C4-2B (cell line): ENCODE measurements at regions not wholly inside any gene's neighbourhood (a gene's known extent, or its start where the extent isn't known, plus 50 kb on each side); places are given as distances from the start of the nearest gene placed in this dataset.

Source experiments
- H3K27ac ChIP-seq: fragments of 450-650 bp; 2 replicates; pipeline ENCODE4 v1.5.1; 2017
- ZFX ChIP-seq: fragments of 450-650 bp; IDR thresholded peaks from 2 replicates; pipeline ENCODE4 v1.6.1; 2017
- TF ChIP-seq, protein P1 (sequence below): fragments of 450-650 bp; conservative IDR thresholded peaks from 2 replicates; pipeline ENCODE4 v1.5.1; 2017; ENCODE audit warnings: mild to moderate bottlenecking

DNA sequence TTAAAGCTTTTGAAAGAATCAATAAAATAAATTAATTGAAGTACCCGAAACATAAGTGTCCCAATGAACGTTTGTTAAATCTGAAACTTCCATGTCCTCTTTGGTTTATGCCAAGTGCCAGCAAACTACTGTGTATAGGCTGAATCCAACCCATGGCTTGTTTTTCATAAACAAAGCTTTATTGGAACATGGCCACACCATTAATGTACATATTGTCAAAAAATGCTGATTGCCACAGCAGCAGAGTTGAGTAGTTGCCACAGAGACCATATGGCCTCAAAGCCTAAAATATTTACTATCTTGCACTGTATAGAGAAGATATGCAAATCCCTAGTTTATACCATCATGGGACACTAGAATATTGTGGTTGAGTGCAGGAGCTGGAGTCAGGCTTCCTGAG lies 406.1 kb downstream of the MAFB start:
- H3K27ac ChIP-seq: no peak overlapping the region
- no peak for TF ChIP-seq ZFX
- TF ChIP-seq, protein P1, sequence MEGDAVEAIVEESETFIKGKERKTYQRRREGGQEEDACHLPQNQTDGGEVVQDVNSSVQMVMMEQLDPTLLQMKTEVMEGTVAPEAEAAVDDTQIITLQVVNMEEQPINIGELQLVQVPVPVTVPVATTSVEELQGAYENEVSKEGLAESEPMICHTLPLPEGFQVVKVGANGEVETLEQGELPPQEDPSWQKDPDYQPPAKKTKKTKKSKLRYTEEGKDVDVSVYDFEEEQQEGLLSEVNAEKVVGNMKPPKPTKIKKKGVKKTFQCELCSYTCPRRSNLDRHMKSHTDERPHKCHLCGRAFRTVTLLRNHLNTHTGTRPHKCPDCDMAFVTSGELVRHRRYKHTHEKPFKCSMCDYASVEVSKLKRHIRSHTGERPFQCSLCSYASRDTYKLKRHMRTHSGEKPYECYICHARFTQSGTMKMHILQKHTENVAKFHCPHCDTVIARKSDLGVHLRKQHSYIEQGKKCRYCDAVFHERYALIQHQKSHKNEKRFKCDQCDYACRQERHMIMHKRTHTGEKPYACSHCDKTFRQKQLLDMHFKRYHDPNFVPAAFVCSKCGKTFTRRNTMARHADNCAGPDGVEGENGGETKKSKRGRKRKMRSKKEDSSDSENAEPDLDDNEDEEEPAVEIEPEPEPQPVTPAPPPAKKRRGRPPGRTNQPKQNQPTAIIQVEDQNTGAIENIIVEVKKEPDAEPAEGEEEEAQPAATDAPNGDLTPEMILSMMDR: no peak

DNA sequence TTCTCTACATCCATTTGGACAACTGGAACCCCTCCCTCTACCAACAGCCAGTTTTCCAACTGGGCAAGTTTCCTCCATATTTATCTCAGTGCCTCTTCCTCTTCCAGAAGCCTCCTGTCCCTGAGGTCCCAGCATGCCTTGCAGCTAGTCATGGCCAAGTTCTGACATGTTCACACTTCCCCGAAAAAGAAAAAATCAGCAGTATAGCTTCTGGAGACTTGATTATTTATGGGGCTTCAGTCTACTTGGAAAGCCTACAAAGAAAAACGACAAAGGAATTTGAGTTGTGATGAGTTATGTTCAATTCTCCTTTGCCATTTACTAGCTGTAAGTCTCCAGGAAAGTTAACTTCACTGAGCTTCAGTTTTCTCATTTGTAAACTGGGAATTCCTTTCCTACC lies 406.5 kb downstream of the MAFB start:
- TF ChIP-seq, protein P1: no peak
- no peak for TF ChIP-seq ZFX
- H3K27ac ChIP-seq: no peak overlapping the region

DNA sequence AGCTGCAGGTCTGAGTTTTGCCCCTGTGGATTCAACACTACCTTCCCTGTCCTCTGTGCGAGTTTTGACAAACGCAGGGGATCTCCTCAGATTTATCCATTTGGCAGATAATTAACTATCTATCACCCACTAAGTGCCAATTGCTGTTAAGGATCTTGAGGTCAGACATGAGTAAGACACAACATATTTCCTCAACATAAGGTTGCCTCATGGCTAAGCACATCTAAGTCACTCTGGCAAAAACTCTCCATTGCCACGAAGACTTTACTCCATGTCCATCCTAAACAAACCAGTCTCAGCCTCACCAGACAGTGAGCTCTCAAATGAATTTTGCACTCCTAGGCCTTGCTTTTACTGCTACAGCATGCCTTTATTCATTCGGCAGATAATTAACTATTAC lies 408.4 kb downstream of the MAFB start:
- H3K27ac ChIP-seq: no peak overlapping the region
- TF ChIP-seq, protein P1: no peak
- TF ChIP-seq ZFX: no peak

DNA sequence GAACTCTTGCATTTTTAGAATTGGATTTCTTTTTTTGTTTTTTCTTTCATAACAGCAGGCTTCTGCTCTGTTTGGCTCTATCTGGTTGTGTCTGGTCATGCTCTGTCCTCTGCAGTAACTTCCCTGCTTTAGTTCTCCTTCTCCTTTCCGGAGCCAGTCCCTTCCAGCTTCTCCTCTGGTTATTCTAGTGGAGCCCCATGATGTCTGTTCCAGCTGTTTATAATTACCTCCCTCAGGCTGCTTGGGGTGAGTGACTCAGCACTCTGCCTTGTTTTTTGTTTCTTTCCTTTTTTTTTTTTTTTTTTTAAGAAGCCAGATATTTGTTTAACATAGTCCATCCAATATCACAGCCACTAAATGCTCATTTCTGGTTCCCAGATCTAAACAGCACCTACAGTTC lies 409.6 kb downstream of the MAFB start:
- H3K27ac ChIP-seq: no peak overlapping the region
- TF ChIP-seq, protein P1: no peak
- TF ChIP-seq ZFX: no peak

DNA sequence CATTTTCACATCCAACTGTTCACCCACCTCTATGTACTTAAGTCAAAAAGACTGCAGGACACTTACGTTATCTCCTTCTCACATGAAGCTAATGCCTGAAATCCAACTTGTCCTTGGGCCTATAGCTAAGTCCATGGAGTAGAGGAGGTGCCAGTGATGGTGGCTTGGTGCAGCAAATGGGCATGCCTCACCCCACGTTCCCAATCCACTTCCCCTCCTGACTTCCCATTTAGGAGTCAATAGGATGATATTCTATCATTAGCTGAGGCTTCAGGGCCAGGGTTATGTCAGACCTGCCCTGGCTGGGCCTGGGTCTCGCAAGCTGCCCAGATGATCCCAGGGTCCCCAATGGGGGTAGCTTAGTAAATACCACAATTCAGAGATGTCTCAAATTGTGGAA lies 410.4 kb downstream of the MAFB start:
- no peak for TF ChIP-seq ZFX
- TF ChIP-seq, protein P1: no peak
- no peak overlapping the region for H3K27ac ChIP-seq

DNA sequence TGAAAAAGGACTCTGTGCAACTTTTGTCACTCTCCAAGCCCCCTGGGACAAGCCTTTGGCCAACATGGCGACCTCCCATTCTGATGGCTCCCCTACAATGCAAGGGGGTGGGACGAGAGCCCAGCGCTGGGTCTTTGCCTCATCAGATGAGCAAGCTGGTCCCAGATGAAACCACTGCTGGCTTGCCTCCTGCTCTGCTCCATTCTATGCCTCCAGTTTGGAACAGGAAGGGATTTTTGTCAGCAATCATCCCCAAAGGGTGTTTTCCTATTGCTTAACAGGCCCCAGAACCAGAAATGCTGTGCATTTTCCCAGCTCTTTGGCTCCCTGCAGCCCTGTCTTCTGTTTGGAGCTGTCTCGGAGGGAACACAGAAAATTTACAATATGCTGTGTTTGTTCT lies 412.7 kb downstream of the MAFB start:
- no peak overlapping the region for H3K27ac ChIP-seq
- TF ChIP-seq, protein P1: no peak
- TF ChIP-seq ZFX: no peak

DNA sequence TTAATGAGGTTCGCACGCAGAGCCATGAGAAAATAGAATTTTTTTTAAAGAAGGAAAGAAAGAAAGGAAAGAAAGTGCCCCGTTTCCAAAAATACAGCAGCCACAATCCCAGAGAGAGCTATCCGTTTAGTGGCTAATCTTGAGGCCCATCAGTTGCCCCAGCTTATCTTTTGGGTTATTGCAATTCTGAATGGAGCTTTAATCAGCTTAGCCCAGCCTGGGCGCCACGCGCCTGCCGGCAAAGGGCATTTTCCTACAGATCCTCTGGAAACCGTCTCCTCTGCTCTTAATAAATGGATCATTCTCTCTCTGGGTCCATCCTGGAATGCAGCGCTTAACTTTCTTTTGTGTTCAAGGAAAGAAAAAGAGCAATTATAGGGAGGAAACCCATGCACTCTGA lies 413.3 kb downstream of the MAFB start:
- TF ChIP-seq, protein P1: no peak
- TF ChIP-seq ZFX: no peak
- no peak overlapping the region for H3K27ac ChIP-seq
